Mesenchymal stem cell (in vitro differentiated cells and primary cell): ENCODE measurements at regions not wholly inside any gene's neighbourhood (a gene's known extent, or its start where the extent isn't known, plus 50 kb on each side); places are given as distances from the start of the nearest gene placed in this dataset.

Experiments used
- DNase-seq: peaks from one replicate; pipeline ENCODE4 v3.0.0-alpha.2; 2013
- H2AFZ ChIP-seq: one replicate; pipeline ENCODE4 v1.6.1; 2013; ENCODE audit warnings: low read depth, mild to moderate bottlenecking, control low read depth, inconsistent platforms, low read length, moderate library complexity
- H2AK5ac ChIP-seq: 2 replicates; pipeline ENCODE4 v1.6.1; 2013; ENCODE audit warnings: low read length, moderate library complexity, mild to moderate bottlenecking, inconsistent platforms; ENCODE audit not compliant: severe bottlenecking
- H2BK120ac ChIP-seq: one replicate; pipeline ENCODE4 v1.6.1; 2013; ENCODE audit warnings: low read depth, mild to moderate bottlenecking, inconsistent platforms, low read length, moderate library complexity
- H2BK12ac ChIP-seq, 2 experiments: one replicate each; pipeline ENCODE4 v1.6.1; 2013; ENCODE audit warnings: inconsistent platforms in 2 of 2, low read length in 2 of 2, mild to moderate bottlenecking in 2 of 2, moderate library complexity in 2 of 2, control low read depth in 1 of 2
- H2BK15ac ChIP-seq: one replicate; pipeline ENCODE4 v1.6.1; 2013; ENCODE audit warnings: mild to moderate bottlenecking, low read depth, inconsistent platforms; ENCODE audit not compliant: poor library complexity, severe bottlenecking
- H2BK5ac ChIP-seq: 2 replicates; pipeline ENCODE4 v1.6.1; 2013; ENCODE audit warnings: low read depth, mild to moderate bottlenecking, low read length, control low read depth, inconsistent platforms; ENCODE audit not compliant: poor library complexity, severe bottlenecking
- H3K14ac ChIP-seq, 2 experiments: one replicate each; pipeline ENCODE4 v1.6.1; 2013; ENCODE audit warnings: inconsistent platforms in 2 of 2, low read length in 2 of 2, control low read depth in 1 of 2, mild to moderate bottlenecking in 1 of 2, moderate library complexity in 1 of 2
- H3K18ac ChIP-seq, 2 experiments: one replicate each; pipeline ENCODE4 v1.6.1; 2013; ENCODE audit warnings: inconsistent platforms in 2 of 2, low read length in 2 of 2, control low read depth in 1 of 2, low read depth in 1 of 2, mild to moderate bottlenecking in 1 of 2
- H3K23ac ChIP-seq, 2 experiments: one replicate each; pipeline ENCODE4 v1.6.1; 2013; ENCODE audit warnings: inconsistent platforms in 2 of 2, low read length in 2 of 2, mild to moderate bottlenecking in 2 of 2, moderate library complexity in 2 of 2, control low read depth in 1 of 2
- H3K27ac ChIP-seq: 2 replicates; pipeline ENCODE4 v1.5.1; 2013; ENCODE audit warnings: mild to moderate bottlenecking, moderate library complexity, low read length, control low read depth, inconsistent platforms; ENCODE audit not compliant: poor library complexity, severe bottlenecking
- H3K27me3 ChIP-seq, 2 experiments: 2 replicates each; pipeline versions ENCODE4 v1.6.1 to v1.7.0; 2013; ENCODE audit warnings: low read length in 2 of 2, mild to moderate bottlenecking in 2 of 2, moderate library complexity in 2 of 2, control low read depth in 1 of 2, inconsistent platforms in 1 of 2; ENCODE audit not compliant: control insufficient read depth in 1 of 2, insufficient read depth in 1 of 2
- H3K36me3 ChIP-seq, 2 experiments: 2 replicates each; pipeline versions ENCODE4 v1.6.1 to v1.7.0; 2013; ENCODE audit warnings: low read length in 2 of 2, control low read depth in 1 of 2, inconsistent platforms in 1 of 2, low read depth in 1 of 2, mild to moderate bottlenecking in 1 of 2; ENCODE audit not compliant: insufficient read depth in 2 of 2, control insufficient read depth in 1 of 2
- H3K4ac ChIP-seq, 2 experiments: one replicate each; pipeline ENCODE4 v1.6.1; 2013; ENCODE audit warnings: inconsistent platforms in 2 of 2, low read length in 2 of 2, mild to moderate bottlenecking in 2 of 2, moderate library complexity in 2 of 2, control low read depth in 1 of 2, low read depth in 1 of 2
- H3K4me1 ChIP-seq: 2 replicates; pipeline ENCODE4 v1.6.1; 2013; ENCODE audit warnings: low read depth, low read length, control low read depth; ENCODE audit not compliant: control insufficient read depth, insufficient read depth
- H3K4me2 ChIP-seq: 2 replicates; pipeline ENCODE4 v1.6.1; 2013; ENCODE audit warnings: low read length, mild to moderate bottlenecking, inconsistent platforms; ENCODE audit not compliant: poor library complexity, severe bottlenecking
- H3K4me3 ChIP-seq, 2 experiments: 2 replicates each; pipeline versions ENCODE4 v1.5.1 to v1.7.0; 2013; ENCODE audit warnings: low read length in 2 of 2, mild to moderate bottlenecking in 2 of 2, control low read depth in 1 of 2, low read depth in 1 of 2; ENCODE audit not compliant: insufficient read depth in 1 of 2
- H3K79me1 ChIP-seq: replicated peaks from 2 replicates; pipeline ENCODE4 v1.6.1; 2013; ENCODE audit warnings: mild to moderate bottlenecking, control low read depth, low read length, inconsistent platforms; ENCODE audit not compliant: poor library complexity, severe bottlenecking
- H3K9ac ChIP-seq: 2 replicates; pipeline ENCODE4 v1.7.0; 2013; ENCODE audit warnings: mild to moderate bottlenecking, low read length, moderate library complexity
- H3K9me3 ChIP-seq: 2 replicates; pipeline ENCODE4 v1.7.0; 2013; ENCODE audit warnings: mild to moderate bottlenecking, low read length; ENCODE audit not compliant: control insufficient read depth
- H4K8ac ChIP-seq: one replicate; pipeline ENCODE4 v1.6.1; 2013; ENCODE audit warnings: inconsistent platforms, mild to moderate bottlenecking, low read length, moderate library complexity
- H4K91ac ChIP-seq: one replicate; pipeline ENCODE4 v1.6.1; 2013; ENCODE audit warnings: mild to moderate bottlenecking, low read length, inconsistent platforms
- WGBS: methylation state at CpG from one replicate; pipeline ENCODE4 v1.1.7; 2013; ENCODE audit warnings: mixed read lengths; 5-methylcytosine and 5-hydroxymethylcytosine counted together

GRCh38 chr2:150169237-150169629 is 318.2 kb downstream of the RND3 start:
- Histone ChIP-seq H3K9me3 (no peaks in the 10 kb centered on the region), H2BK15ac (peak overlapping the region; percentile 67), H2BK5ac (no peak overlapping the region), H2BK120ac (no peak overlapping the region), H3K9ac (no peak overlapping the region), H2BK12ac (no peak overlapping the region), H3K27ac (no peak overlapping the region), H3K4ac (no peak overlapping the region), H4K91ac (no peak overlapping the region), H3K36me3 (no peaks in the 10 kb centered on the region), H2AK5ac (no peak overlapping the region), H3K4me1 (peaks cover 1% of the 10 kb centered on the region), H3K79me1 (no peaks in the 10 kb centered on the region), H2AFZ (no peak overlapping the region), H3K4me2 (no peak overlapping the region), H3K23ac (no peak overlapping the region), H3K4me3 (no peak overlapping the region), H3K27me3 (no peaks in the 10 kb centered on the region), H4K8ac (no peak overlapping the region), H3K14ac (no peak overlapping the region), H3K18ac (peak overlapping the region in 1 of 2 experiments; percentile 37)
- peak; percentile 49 for DNase-seq

- no peak overlapping the region for H3K23ac ChIP-seq
- H4K8ac ChIP-seq, result no peak overlapping the region
- no peak overlapping the region for H3K27ac ChIP-seq
- H4K91ac ChIP-seq, result no peak overlapping the region
- H3K36me3 ChIP-seq, result no peaks in the 10 kb centered on the region
- no peaks in the 10 kb centered on the region for H3K9me3 ChIP-seq
- no peaks in the 10 kb centered on the region for H3K79me1 ChIP-seq
- H3K4me1 ChIP-seq, result peaks cover 1% of the 10 kb centered on the region
- H3K27me3 ChIP-seq, result no peaks in the 10 kb centered on the region
- H3K4ac ChIP-seq, result no peak overlapping the region
- H2AFZ ChIP-seq, result no peak overlapping the region
- H2BK120ac ChIP-seq, result no peak overlapping the region
- no peak overlapping the region for H2BK15ac ChIP-seq
- no peak overlapping the region for H3K14ac ChIP-seq
- 67% methylated on average over 1 of the region's 1 CpG for WGBS
- H2AK5ac ChIP-seq, result no peak overlapping the region
- H3K18ac ChIP-seq, result no peak overlapping the region
- H2BK12ac ChIP-seq, result no peak overlapping the region
- no peak overlapping the region for H3K4me2 ChIP-seq
- H2BK5ac ChIP-seq, result no peak overlapping the region
- DNase-seq, result no peak
- no peak overlapping the region for H3K4me3 ChIP-seq
- no peak overlapping the region for H3K9ac ChIP-seq
These were observed 318.8 kb downstream of the RND3 start for GRCh38 chr2:150168595-150169236.

GRCh38 chr2:150167711-150168110 is 319.8 kb downstream of the RND3 start:
- no peak overlapping the region for H3K4me3 ChIP-seq
- no peak overlapping the region for H3K14ac ChIP-seq
- H3K27me3 ChIP-seq, result no peaks in the 10 kb centered on the region
- H2AFZ ChIP-seq, result no peak overlapping the region
- no peak overlapping the region for H3K4me2 ChIP-seq
- no peak overlapping the region for H3K9ac ChIP-seq
- no peak overlapping the region for H2BK5ac ChIP-seq
- H3K36me3 ChIP-seq, result no peaks in the 10 kb centered on the region
- H2BK12ac ChIP-seq, result no peak overlapping the region
- H3K4ac ChIP-seq, result no peak overlapping the region
- peaks cover 1% of the 10 kb centered on the region for H3K4me1 ChIP-seq
- no peak overlapping the region for H2AK5ac ChIP-seq
- H3K18ac ChIP-seq, result no peak overlapping the region
- H3K23ac ChIP-seq, result no peak overlapping the region
- peak; percentile 58 for DNase-seq
- WGBS, result 37% methylated on average over 2 of the region's 2 CpGs
- no peak overlapping the region for H2BK15ac ChIP-seq
- no peak overlapping the region for H4K91ac ChIP-seq
- H2BK120ac ChIP-seq, result no peak overlapping the region
- no peaks in the 10 kb centered on the region for H3K79me1 ChIP-seq
- H4K8ac ChIP-seq, result no peak overlapping the region
- no peak overlapping the region for H3K27ac ChIP-seq
- no peaks in the 10 kb centered on the region for H3K9me3 ChIP-seq

- Histone ChIP-seq H3K4me3 (no peak overlapping the region), H2BK120ac (no peak overlapping the region), H2AFZ (no peak overlapping the region), H3K23ac (no peak overlapping the region), H3K79me1 (no peaks in the 10 kb centered on the region), H2BK5ac (no peak overlapping the region), H4K8ac (peak overlapping the region; percentile 4), H3K27me3 (no peaks in the 10 kb centered on the region), H3K4ac (no peak overlapping the region), H3K18ac (peak overlapping the region; percentile 37 to 44), H2AK5ac (peak overlapping the region; percentile 58), H3K9me3 (no peaks in the 10 kb centered on the region), H3K4me1 (peaks cover 1% of the 10 kb centered on the region), H3K9ac (no peak overlapping the region), H4K91ac (peak overlapping the region; percentile 34), H3K36me3 (no peaks in the 10 kb centered on the region), H2BK12ac (peak overlapping the region in 1 of 2 experiments; percentile 4), H3K14ac (no peak overlapping the region), H2BK15ac (no peak overlapping the region), H3K4me2 (no peak overlapping the region), H3K27ac (no peak overlapping the region)
- 84% methylated on average over 5 of the region's 6 CpGs for WGBS
- no peak for DNase-seq
These were observed 321.0 kb downstream of the RND3 start for GRCh38 chr2:150166313-150167051.
